ENCODE measurements at regions not wholly inside any gene's neighbourhood (a gene's known extent, or its start where the extent isn't known, plus 50 kb on each side); places are given as distances from the start of the nearest gene placed in this dataset.
"Not testable (repeated sequence)": the region's sequence is repeated elsewhere in the genome, so short reads cannot be mapped to it uniquely, and the experiment has no call there.

DNA sequence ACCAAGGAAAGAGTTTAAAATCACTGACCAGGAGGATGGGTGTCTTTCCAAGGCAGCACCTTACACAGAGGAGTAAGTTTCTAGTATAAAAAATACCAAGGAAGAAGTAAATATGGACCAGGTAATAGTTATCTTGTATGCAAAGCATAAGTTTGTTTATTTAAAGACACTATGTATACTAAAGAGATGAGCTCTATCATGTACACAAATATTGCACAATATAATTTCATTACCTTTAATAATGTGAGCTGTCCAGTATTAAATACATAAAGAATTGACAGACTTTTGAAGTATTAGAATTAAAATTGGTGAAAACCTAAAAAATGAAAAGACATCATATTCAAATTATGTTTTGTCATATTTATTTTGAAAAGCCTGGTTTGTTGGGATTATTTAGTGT is 322.0 kb upstream of the MIR17HG start:
- DNase-seq (ENCODE audit: low spot score), result no peak

DNA sequence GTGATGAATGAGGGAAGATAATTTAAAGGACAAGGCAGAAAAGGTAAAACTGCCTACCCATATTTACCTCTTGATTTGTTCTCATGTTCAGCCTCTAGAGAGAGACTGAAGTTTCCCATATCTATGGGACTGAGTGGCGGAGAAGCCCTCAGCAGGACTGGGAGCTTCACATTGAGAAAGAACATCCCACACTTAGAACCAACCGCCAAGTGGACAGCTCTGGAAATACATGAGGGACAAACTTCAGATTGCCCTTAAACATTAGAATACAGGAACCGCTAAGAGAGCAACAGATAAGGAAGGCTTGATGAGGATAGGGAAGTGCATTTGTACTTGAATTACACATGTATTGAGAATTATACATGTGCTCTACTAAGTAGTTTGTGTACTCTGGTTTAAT is 316.0 kb upstream of the MIR17HG start:
- DNase-seq (ENCODE audit: low spot score), result no peak

DNA sequence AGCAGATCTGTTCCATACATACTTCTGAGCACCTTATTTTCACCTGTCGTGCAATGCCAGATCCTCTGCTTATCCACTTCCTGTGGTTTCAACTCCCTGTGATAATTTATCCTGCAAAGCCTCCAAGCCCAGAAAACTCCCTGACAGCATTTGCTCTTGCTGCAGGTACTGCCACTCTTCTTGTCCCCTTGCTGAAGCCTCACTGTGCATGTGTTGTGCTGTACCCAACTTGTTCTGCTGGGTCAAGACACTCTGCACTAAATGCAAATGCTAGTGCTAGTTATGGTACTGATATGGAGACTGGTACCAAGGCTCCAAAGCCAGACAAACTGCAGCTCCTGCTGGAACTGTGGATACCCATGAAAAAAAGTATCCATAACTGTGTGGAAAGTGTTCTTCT is 315.4 kb upstream of the MIR17HG start:
- no peak for DNase-seq (ENCODE audit: low spot score)

DNA sequence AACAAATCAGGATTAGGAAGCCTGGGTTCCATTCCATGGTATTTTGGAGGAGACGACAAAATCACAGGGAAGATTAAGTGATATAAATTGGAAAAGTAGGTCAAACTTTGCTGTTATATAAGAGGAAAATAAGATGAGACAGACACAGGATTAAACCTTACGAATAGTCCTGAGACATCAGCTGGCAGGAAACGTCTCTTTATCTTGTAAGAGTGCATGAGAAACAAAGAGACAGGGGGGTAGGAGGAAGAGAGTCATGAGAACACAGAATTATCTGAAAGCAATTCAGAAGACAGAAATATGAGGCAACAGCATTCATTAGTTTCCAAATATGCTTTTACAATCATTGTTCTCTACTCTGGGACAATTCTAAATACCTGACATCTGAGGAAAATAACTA is 310.6 kb upstream of the MIR17HG start:
- DNase-seq (ENCODE audit: low spot score), result no peak

DNA sequence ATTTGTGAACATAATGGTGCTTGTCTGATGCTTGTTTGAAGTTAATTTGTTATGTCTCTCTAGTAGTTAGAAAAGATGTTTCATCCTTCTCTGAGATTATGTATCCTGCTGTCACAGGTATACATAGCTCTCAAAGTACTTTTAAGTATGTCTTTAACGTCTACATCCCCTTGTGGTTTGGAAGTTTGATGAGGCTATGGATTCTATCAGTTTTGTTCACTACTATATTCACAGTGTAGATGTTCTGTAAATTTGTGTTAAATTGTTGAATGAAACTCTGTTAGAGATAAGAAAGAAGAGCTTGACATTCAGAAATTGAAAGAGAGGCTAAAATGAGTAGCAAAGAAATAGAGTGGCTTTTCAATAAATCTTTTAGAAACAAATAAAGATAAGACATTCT is 304.6 kb upstream of the MIR17HG start:
- no peak for DNase-seq (ENCODE audit: low spot score)

DNA sequence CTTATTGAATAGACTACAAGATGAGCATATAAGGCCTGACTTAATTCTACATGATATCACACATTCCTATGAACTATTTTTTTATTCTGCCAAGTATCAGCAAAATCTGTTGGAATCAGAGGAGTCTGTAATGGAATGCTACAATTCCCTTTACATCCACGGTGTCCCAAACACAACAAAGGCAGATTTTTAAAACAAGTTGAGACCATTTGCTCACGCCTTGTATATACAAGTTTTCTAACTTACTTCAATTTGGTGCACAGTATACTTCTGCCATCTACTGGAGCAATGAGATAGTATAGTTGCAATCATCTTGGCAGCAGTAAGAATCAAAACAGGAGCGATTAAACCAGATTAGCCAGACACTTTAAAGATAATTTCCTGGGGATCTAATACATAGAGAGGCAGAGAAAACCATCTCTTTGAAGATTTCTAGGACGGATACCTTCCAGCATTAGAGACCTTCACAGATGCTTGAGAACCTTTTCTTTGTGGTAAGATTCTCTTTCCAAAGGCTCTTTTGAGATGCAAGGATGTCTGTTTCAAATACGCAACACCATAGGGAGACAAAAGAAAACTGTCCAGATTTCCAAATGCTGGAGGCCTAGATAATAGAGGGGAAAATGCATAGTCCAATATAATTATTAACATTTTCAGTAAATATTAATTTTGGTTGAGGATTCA is 302.0 kb upstream of the MIR17HG start:
- peak; percentile 7 for DNase-seq (ENCODE audit: low spot score)

DNA sequence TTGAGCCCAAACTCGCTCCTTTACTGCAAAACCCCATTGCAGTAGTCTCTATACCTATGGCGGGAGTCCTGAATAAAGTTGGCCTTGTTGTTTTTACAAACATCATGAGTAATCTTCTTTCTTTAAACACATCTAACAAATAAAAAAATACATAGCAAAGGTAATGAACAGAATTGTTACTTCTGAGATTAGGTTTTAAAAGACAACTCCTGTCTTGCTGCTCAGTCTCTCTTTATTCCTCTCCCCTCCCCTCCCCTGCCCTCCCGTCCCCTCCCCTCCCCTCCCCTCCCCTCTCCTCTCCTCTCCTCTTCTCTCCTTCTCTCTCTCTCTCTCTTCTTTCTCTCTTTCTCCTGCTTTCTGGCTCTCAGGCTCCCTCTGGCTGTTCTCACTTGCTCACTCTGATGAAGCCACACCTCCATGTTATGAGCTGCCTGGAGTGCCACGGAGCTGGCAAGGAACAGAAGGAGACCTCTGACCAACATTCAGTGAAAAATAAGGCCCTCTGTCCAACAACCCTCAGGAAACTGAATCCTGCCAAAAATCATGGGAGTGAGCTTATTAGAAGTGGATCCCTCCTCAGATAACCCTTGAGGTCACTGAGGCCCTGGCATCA is 300.7 kb upstream of the MIR17HG start:
- DNase-seq (ENCODE audit: low spot score), result no peak

DNA sequence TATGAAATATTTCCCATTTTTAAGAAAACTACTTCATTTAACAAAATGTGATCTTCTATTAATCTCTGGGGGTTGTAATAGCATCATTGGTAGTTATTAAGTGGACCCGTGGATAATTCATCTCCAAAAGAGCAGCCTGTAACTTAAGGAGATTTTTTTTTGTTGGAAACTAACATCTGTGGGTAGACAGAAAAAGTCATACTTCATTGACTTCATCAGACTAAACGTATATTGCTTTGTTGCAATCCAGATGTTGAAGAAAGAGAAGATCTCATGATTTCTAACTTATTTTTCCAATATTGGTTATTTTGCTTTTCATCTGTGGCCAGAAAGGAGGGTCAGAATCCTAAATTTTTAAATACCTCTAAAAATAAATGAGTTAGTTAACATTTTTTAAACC is 296.5 kb upstream of the MIR17HG start:
- no peak for DNase-seq (ENCODE audit: low spot score)

DNA sequence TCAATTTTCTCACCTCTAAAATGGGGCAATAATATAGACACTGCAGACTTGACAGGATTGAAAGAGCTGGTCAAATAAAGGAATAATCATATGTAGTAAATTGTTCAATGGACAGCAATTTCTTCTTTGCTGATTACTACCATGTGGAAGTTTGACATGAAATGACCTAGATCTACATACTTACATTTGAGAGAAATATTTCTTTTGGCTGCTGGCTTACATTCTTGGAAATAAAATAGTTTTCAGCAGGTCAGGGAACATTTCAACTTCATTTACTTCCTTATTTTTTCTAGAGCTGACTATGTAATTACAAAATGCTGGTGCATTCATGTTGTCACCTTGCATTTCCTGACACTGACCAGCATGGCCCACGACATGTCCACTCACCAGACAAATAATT is 294.6 kb upstream of the MIR17HG start:
- DNase-seq (ENCODE audit: low spot score), result no peak

DNA sequence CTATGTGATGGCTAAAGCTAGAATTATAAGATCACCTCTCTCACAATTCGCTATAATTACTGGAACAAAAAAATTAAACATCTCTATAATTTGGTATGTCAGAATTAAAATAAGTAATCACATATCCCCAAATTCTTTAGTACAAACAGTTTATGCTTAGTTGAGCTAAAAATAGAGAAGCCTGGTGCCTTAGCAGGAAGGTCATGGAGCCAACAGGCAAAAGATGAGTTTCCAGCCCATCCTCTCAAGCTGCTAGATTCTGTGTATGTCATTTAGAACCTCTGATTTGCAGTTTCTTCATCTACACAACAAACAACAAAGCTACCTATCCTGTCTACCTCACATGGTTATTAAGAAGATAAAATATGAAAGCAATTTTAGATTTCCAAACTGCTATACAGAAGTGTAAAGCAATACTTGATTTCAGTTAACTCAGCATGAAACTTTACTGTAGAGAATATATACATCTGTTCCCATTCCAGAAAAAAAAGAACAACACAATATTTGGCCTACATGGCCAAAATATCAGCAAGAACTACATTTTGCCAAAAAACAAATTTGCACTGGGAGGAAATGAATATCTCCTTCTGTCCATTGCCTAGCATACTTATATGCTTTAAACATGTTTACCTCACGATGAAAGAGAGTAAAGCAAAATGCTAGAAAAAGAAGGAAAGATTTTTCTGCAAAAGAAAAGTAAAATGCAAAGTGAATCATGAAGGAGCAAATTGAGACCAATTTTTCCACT is 294.0 kb upstream of the MIR17HG start:
- DNase-seq (ENCODE audit: low spot score), result no peak

DNA sequence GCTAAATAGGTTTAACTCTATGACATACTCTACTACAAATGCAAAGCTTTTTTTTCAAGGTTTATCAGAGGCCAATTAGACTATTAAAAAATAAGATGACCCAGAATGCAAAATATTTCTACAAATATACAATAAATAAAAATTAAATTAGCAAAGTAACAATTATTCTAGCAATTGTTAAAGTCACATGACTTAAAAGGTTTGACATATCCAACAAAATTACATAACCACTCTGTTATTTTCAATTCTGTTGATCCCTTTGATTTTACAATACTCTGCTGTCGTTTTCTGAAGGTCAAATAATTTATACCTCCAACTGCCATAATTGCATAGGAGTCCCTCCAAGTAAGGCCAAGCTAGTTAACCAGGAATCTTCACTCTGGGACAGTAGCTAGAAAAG is 292.6 kb upstream of the MIR17HG start:
- no peak for DNase-seq (ENCODE audit: low spot score)

DNA sequence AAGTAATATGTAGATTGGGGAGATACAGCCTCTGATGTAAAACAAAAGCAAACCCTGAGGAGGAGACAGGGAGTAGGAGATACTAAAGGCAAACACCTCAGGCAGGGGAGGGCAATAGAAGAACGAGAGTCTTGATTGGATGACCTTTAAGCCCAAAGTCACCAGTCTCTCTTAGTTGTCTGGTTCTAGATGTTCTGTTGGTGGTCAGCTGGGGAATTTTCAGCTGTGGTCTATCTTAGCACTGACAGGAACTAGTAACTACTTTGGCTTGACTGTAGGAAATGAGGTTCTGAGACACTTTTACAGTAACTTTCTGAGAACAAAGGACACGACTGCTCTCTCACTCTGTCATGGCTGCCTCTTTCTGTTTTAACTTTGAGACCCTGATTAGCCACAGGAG is 290.7 kb upstream of the MIR17HG start:
- no peak for DNase-seq (ENCODE audit: low spot score)

DNA sequence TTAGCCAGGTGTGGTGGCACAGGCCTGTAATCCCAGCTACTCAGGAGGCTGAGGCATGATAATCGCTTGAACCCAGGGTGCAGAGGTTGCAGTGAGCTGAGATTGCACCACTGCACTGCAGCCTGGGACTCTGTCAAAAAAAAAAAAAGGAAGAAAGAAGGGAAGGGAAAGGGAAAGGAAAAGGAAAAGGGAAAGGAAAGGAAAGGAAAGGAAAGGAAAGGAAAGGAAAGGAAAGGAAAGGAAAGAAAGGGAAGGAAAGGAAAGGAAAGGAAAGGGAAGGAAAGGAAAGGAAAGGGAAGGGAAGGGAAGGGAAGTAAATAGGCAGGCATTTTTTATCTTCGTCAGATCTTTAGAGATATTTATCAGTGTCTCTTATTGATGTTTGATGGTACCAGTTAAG is 290.0 kb upstream of the MIR17HG start:
- not testable (repeated sequence) for DNase-seq (ENCODE audit: low spot score)

DNA sequence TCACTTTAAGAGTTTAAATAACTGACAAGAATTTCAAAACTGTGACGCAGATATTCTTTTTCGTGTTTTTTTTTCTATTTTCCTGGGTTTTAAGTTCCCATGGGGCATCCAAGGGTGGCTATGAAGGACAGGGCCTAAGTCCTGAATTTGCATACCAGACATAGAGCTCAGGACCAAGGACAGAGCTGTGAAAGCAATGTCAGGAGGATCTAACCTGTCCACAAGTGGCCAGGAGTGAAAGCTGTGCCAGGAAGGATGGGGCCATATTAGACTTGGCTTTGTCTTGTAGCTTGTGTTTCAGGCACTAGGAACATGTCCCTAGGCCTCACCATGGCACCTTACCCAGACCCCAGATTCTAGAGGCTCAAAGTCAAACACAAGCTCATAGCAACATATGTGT is 289.4 kb upstream of the MIR17HG start:
- no peak for DNase-seq (ENCODE audit: low spot score)

DNA sequence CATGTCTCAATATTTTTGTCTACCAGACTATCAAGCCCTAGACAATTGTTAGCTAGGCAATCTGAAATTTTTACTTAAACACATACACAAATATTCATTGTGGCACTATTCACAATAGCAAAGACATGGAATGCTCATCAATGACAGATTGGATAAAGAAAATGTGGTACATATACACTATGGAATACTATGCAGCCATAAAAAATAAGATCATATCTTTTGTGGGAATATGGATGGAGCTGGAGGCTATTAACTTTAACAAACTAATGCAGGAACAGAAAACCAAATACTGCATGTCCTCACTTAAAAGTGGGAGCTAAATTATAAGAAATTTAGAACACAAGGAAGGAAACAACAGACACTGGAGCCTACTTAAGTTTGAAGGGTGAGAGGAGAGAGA is 288.6 kb upstream of the MIR17HG start:
- no peak for DNase-seq (ENCODE audit: low spot score)

DNA sequence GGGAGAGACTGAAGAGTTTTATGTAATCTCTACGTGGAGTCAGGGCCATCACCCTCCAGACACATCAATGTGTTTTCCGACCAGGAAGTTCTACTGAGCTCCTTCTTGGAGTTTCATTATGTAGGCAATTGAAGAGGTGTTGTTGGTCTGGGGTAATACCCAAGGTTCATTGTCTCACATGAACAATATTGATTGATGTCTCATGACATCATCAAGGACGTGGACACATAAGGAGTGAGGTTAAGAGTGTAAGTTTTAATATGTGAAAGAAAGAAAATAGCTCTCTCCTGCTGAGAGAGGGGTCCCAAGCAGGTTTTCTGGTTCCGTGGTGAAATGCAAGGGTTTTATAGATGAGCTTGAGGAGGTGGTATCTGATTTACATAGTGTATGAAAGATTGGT is 280.7 kb upstream of the MIR17HG start:
- no peak for DNase-seq (ENCODE audit: low spot score)

DNA sequence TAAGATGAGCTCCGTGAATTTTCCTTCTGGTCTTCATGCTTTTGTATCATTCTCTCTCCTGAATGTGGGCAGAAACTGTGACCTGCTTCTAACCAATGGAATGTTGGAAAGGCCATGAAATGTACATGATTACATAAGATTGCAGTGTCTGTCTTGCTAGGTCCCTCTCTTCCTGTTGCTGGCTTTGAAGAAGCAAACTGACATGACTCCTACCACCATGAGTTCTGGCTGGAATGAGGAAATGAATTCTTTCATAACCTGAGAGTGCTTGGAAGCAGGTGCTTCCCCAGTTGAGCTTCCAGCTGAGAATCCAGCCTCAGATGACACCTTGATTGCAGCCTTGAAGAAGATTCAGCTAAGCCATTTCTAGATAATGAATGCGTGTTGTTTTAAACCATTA is 275.0 kb upstream of the MIR17HG start:
- DNase-seq (ENCODE audit: low spot score), result no peak

DNA sequence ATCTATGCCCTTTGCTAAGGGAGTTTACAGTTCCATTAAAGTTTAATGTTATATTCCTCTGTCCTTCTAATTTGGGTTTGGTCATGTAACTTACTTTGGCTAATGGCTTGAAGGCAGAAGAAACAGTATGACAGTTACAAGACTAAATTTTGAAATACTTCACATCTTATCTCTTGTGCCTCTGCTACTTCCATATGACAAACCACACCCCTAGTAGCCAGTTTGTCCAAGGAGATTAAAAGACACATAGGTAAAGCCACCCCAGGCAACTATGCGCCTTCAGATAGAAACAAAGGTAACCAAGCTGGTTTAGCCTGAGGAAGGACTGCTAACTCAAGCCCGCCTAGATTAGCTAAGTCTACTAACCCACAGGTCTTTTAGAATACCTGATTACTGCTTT is 273.4 kb upstream of the MIR17HG start:
- DNase-seq (ENCODE audit: low spot score), result no peak

DNA sequence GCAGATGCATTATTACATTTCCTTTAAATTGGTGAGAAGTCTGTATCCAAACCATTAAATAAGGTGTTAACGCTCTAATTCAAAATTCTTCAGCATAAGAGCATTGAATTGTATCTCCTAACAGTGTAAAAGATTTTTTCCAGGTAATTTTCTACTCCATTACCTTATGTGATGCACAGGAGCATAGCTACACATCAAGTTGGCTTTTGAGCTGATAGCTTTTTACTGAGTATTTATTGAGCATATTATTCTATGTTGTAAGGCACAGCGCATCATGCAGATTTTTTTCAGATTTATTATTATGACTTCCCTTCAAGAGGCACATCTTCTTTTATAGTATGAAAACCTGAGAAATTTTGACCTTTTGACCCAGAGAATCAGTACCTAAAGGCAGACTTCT is 270.7 kb upstream of the MIR17HG start:
- no peak for DNase-seq (ENCODE audit: low spot score)

DNA sequence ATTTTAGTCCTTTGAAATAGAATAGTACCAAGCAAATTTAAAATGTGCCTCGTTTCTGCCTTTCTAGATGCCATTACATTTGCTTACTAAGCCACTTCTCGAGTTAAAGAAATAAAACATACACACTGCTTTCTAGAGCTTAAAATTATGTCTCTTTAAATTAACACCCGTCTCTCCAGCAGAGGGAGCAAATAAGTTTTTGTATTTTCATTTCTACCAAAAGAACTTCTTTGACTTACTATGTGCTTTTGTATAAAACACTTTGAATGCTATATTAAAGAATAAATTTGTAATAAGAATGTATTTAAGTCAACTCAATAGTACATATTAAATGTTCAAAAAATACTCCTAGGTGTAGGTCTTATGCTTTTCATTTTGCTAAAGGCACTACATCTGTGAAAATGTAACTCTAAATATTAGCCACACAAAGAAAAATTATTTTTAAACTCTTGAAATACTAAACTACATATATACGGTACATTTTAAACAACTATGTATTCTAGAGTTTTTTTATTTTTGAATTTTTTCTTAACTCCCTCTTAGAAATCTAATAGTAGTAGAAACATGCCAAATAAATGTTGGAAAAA is 269.3 kb upstream of the MIR17HG start:
- DNase-seq (ENCODE audit: low spot score), result peak; percentile 11

DNA sequence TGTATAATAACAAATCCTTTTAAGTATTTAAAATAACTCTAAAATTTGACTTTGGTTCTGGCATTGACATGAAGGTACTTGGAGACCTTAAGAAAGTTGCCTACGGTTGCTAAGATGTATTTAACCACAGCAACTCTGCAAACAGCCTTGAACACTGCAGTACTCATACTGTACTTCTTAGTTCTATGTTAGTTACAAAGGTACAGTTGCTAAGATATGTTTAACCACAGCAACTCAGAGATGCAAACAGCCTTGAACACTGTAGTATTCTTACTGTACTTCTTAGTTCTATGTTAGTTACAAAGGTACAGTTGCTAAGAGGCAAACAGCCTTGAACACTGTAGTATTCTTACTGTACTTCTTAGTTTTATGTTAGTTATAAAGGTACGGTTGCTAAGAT is 268.3 kb upstream of the MIR17HG start:
- no peak for DNase-seq (ENCODE audit: low spot score)

DNA sequence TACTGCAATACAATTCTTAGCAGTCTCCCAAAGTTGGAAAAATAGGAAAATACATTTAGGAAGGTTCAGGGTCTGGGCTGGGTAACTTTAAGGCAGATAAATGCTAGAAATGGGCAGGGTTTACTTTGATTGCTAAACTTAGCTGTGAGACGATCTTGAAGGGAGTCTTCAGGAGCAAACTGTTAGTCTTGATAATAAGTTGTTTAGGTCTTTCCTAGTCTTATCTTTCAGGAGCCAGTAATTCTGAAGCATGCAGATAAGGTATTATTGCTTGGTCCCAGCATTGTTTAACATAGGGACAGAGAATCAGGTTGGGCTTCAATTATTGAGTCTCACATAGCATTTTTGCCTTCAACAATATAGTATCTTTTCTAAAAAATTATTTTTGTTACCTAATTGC is 262.4 kb upstream of the MIR17HG start:
- DNase-seq (ENCODE audit: low spot score), result no peak

Measured in SW480 (cell line).